ES-I3 (cell line): ENCODE measurements at regions not wholly inside any gene's neighbourhood (a gene's known extent, or its start where the extent isn't known, plus 50 kb on each side); places are given as distances from the start of the nearest gene placed in this dataset.
"Not testable (repeated sequence)": the region's sequence is repeated elsewhere in the genome, so short reads cannot be mapped to it uniquely, and the experiment has no call there.

ENCODE experiments used
- H3K36me3 ChIP-seq: 2 replicates; pipeline ENCODE4 v1.6.1; 2013; ENCODE audit warnings: mild to moderate bottlenecking, low read length, control low read depth, moderate library complexity; ENCODE audit not compliant: insufficient read depth
- H3K4me1 ChIP-seq: 2 replicates; pipeline ENCODE4 v1.6.1; 2013; ENCODE audit warnings: mild to moderate bottlenecking, control low read depth, low read length; ENCODE audit not compliant: insufficient read depth
- H3K9ac ChIP-seq: 2 replicates; pipeline ENCODE4 v1.6.1; 2013; ENCODE audit warnings: low read depth, mild to moderate bottlenecking, low read length, moderate library complexity
- H3K9me3 ChIP-seq: 2 replicates; pipeline ENCODE4 v1.6.1; 2013; ENCODE audit warnings: mild to moderate bottlenecking, low read length, moderate library complexity; ENCODE audit not compliant: control insufficient read depth, insufficient read depth

- Histone ChIP-seq H3K9me3 (no peaks in the 10 kb centered on the region), H3K36me3 (no peaks in the 10 kb centered on the region)
Observed at GRCh38 chr21:27769763-27770162, 802.9 kb upstream of the ADAMTS5 start.

DNA sequence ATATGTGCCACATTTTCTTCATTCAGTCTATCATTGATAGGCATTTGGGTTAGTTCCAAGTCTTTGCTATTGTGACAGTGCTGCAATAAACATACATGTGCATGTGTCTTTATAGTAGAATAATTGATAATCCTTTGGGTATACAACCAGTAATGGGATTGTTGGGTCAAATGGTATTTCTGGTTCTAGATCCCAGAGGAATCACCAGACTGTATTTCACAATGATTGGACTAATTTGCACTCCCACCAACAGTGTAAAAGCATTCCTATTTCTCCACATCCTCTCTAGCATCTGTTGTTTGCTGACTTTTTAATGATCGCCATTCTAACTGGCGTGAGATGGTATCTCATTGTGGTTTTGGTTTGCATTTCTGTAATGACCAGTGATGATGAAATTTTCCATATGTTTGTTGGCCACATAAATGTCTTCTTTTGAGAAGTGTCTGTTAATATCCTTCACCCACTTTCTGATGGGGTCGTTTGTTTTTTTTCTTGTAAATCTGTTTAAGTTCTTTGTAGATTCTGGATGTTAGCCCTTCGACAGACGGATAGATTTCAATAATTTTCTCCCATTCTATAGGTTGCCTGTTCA lies 801.3 kb upstream of the ADAMTS5 start:
- H3K36me3 ChIP-seq, H3K9ac ChIP-seq, H3K9me3 ChIP-seq, H3K4me1 ChIP-seq: not testable (repeated sequence)

More at GRCh38 chr21:27769763-27770162, 802.9 kb upstream of the ADAMTS5 start:
- no peak overlapping the region for H3K9ac ChIP-seq
- no peaks in the 10 kb centered on the region for H3K4me1 ChIP-seq

DNA sequence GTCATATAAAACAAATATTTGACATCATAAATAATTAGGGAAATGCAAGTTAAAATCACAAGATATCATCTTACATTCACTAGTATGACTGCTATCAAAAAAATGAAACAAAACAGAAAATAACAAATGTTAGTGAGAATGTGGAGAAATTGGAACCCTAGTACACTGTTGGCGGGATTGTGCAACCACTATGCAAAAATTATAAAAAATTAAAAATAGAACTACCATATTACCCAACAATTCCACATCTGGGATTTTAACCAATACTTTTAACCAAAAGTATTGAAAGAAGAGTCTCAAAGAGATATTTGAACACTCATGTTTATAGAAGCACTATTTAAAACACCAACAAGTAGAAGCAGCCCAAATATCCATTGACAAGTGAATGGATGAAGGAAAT lies 797.2 kb upstream of the ADAMTS5 start:
- H3K9me3 ChIP-seq = peaks cover 5% of the 10 kb centered on the region; the same call in 1 of the 2 replicates
- no peak overlapping the region for H3K9ac ChIP-seq
- peaks cover 6% of the 10 kb centered on the region; the same call in 1 of the 2 replicates for H3K4me1 ChIP-seq
- no peaks in the 10 kb centered on the region; the same call in 1 of the 2 replicates for H3K36me3 ChIP-seq

GRCh38 chr21:27761623-27762022 lies 794.7 kb upstream of the ADAMTS5 start:
- H3K4me1 ChIP-seq = peaks cover 6% of the 10 kb centered on the region; the same call in 1 of the 2 replicates
- H3K9ac ChIP-seq = no peak overlapping the region
- no peaks in the 10 kb centered on the region; the same call in 1 of the 2 replicates for H3K36me3 ChIP-seq
- peaks cover 5% of the 10 kb centered on the region; the same call in 1 of the 2 replicates for H3K9me3 ChIP-seq

DNA sequence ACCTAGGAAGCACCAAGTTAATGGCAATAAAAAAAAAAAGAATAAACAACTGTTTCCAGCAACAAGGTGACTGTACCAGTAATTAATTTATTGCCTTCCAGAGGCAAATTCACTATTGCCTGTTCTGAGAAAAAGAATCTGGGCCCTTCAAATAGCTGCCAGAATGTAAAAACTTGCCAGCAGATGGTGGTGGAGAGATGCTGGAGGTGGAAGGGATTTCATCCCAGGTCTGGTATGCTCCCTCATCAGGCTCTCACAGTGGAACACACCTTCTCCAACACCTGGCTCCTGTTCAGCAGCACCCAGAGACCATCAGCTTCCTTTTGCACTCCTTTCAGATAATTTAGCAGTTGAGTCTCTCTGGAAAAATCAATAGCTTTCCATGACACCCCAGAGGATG lies 792.9 kb upstream of the ADAMTS5 start:
- H3K4me1 ChIP-seq = peaks cover 6% of the 10 kb centered on the region; the same call in 1 of the 2 replicates
- H3K9ac ChIP-seq = no peak overlapping the region
- no peaks in the 10 kb centered on the region; the same call in 1 of the 2 replicates for H3K36me3 ChIP-seq
- peaks cover 5% of the 10 kb centered on the region; the same call in 1 of the 2 replicates for H3K9me3 ChIP-seq

- Histone ChIP-seq H3K9me3 (peaks cover 5% of the 10 kb centered on the region; the same call in 1 of the 2 replicates), H3K36me3 (no peaks in the 10 kb centered on the region; the same call in 1 of the 2 replicates), H3K4me1 (peaks cover 6% of the 10 kb centered on the region; the same call in 1 of the 2 replicates), H3K9ac (no peak overlapping the region)
Observed at GRCh38 chr21:27759091-27759659, 792.3 kb upstream of the ADAMTS5 start.

GRCh38 chr21:27756191-27756590 lies 789.3 kb upstream of the ADAMTS5 start:
- H3K9me3 ChIP-seq = peaks cover 5% of the 10 kb centered on the region; the same call in 1 of the 2 replicates
- H3K36me3 ChIP-seq = no peaks in the 10 kb centered on the region; the same call in 1 of the 2 replicates
- H3K4me1 ChIP-seq = no peaks in the 10 kb centered on the region
- H3K9ac ChIP-seq = no peak overlapping the region

DNA sequence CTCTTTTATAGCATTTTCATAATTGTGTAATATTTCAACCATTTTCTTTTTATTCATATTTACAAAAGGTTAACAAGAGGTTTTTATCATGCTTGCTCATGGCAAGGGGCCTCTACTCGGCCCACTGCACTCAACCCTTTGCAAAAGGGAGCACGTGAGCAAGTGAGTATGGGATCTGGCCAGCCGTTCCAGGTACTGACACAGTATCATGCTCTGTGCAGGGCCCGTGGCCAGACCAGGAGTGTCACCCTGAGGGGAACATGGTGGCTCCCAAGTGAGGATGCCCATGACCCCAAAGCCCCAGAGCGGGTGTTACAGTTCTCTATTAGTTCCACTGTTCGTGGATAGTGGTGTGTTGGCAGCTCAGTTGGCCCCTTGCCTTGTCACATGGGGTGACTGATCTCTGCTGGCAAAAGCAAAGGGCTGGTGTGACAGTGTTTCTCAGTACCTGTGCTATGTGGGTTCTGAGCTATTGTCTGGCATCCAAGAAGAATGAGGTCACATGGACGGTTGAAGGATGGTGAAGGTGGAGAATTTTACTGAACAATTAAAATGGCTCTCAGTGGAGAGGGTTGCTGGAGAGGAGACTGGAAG lies 777.2 kb upstream of the ADAMTS5 start:
- no peak overlapping the region for H3K9ac ChIP-seq

DNA sequence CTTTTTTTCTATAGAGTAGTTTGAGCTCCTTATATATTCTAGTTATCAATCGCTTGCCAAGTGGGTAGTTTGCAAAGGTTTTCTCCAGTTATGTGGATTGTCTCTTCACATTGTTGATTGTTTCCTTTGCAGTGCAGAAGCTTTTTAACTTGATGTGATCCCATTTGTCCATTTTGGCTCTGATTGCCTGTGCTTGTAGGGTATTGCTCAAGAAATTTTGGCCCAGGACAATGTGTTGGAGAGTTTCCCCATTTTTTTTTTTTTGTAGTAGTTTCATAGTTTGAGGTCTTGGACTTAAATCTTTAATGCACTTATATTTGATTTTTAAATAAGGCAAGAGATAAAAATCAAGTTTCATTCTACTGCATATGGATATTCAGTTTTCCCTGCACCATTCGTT lies 774.8 kb upstream of the ADAMTS5 start:
- 0 out of 2 replicates have a peak, but pooled peaks cover 5% of the 10 kb centered on the region for H3K4me1 ChIP-seq
- no peak overlapping the region for H3K9ac ChIP-seq
- no peaks in the 10 kb centered on the region for H3K9me3 ChIP-seq
- H3K36me3 ChIP-seq = no peaks in the 10 kb centered on the region

More for the DNA sequence above, 777.2 kb upstream of the ADAMTS5 start:
- no peaks in the 10 kb centered on the region for H3K9me3 ChIP-seq
- 0 out of 2 replicates have a peak, but pooled peaks cover 5% of the 10 kb centered on the region for H3K4me1 ChIP-seq
- H3K36me3 ChIP-seq = no peaks in the 10 kb centered on the region

DNA sequence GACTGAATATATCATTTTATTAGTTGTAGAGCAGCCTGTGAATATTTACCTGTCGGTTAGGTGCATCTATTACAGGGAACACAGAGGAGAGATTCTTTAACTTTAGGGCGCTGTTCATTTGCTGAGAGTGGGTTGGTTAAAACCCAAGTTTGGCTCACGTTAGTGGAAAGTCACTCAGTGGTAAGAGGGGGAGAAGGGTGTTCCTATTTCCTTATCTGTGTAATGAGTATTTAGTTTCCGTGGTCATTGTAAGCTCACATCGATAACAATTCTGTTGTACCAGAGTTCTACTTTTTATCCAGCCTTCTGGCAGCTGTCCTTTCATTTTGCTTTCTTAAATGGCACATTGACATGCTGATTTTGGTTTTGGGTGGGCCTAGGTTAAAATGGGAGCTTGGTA lies 773.2 kb upstream of the ADAMTS5 start:
- H3K9ac ChIP-seq = no peak overlapping the region
- H3K36me3 ChIP-seq = no peaks in the 10 kb centered on the region
- H3K4me1 ChIP-seq = 0 out of 2 replicates have a peak, but pooled peaks cover 5% of the 10 kb centered on the region
- no peaks in the 10 kb centered on the region for H3K9me3 ChIP-seq

- Histone ChIP-seq H3K4me1 (0 out of 2 replicates have a peak, but pooled peaks cover 5% of the 10 kb centered on the region), H3K9me3 (no peaks in the 10 kb centered on the region)
Observed at GRCh38 chr21:27739187-27739586, 772.3 kb upstream of the ADAMTS5 start.

GRCh38 chr21:27735699-27736098 lies 768.8 kb upstream of the ADAMTS5 start:
- H3K4me1 ChIP-seq = 0 out of 2 replicates have a peak, but pooled peaks cover 5% of the 10 kb centered on the region
- no peaks in the 10 kb centered on the region for H3K36me3 ChIP-seq
- H3K9ac ChIP-seq = no peak overlapping the region
- no peaks in the 10 kb centered on the region for H3K9me3 ChIP-seq

More at GRCh38 chr21:27739187-27739586, 772.3 kb upstream of the ADAMTS5 start:
- Histone ChIP-seq H3K36me3 (no peaks in the 10 kb centered on the region), H3K9ac (no peak overlapping the region)

GRCh38 chr21:27734146-27734545 lies 767.3 kb upstream of the ADAMTS5 start:
- Histone ChIP-seq H3K4me1 (no peaks in the 10 kb centered on the region), H3K36me3 (no peaks in the 10 kb centered on the region), H3K9me3 (peaks cover 2% of the 10 kb centered on the region; the same call in 1 of the 2 replicates), H3K9ac (no peak overlapping the region)

- H3K9me3 ChIP-seq = peaks cover 2% of the 10 kb centered on the region; the same call in 1 of the 2 replicates
Observed at GRCh38 chr21:27725916-27726315, 759.0 kb upstream of the ADAMTS5 start.

More at GRCh38 chr21:27725916-27726315, 759.0 kb upstream of the ADAMTS5 start:
- Histone ChIP-seq H3K4me1 (no peaks in the 10 kb centered on the region), H3K9ac (no peak overlapping the region), H3K36me3 (no peaks in the 10 kb centered on the region)
